A673 (cell line): ENCODE measurements at regions not wholly inside any gene's neighbourhood (a gene's known extent, or its start where the extent isn't known, plus 50 kb on each side); places are given as distances from the start of the nearest gene placed in this dataset.

ENCODE experiments used
- CTCF ChIP-seq: fragments of 300-800, 200-600 bp; sonication (generic); conservative IDR thresholded peaks from 2 replicates; pipeline ENCODE4 v1.5.1; 2017; ENCODE audit warnings: low read depth, mild to moderate bottlenecking, antibody characterized with exemption, low read length, moderate library complexity, mixed read lengths
- EZH2 ChIP-seq: fragments of 200-600 bp; sonication (generic); IDR thresholded peaks from 2 replicates; pipeline ENCODE4 v1.6.1; 2017; ENCODE audit warnings: borderline replicate concordance, low read depth, mild to moderate bottlenecking, mixed read lengths, antibody characterized with exemption, low read length; ENCODE audit not compliant: poor library complexity, severe bottlenecking

DNA sequence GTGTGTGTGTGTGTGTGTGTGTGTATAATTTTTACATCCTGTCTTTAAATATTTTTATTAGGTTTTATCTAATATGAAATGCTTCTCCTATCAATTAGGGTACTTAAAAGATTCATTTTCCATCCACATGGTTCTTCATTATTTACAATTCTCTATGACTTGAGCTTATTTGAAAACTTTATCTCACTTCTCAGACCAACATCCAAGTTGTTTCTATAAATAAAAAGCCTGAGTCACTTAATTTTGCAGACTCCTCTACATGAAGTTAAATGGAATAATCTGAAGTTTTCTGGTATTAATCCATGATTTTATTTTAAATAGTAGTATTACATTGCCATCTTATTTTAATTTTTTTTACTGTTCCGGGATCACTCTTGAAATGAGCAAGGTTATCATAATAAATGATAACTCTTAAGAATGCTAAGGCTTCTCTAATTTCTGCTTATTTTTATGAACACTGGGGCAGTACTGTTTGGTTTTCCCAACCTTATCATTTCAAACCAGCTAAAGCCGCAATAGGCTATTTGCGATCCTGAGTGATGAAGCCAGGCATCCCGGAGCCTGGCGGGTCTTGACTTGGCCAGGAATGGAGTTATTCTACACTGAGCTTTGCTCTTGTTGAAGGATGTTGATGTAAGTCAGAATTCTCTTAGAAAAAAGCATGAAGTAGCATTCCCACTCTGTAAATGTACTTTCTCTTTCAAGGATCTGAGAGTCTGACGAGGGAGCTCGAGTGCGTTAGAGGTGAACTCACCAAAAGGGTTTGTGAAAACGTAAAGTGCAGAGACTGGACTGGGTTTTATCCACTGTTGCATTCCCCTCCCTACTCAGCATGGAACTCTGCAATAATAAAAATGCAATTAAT, 220.2 kb upstream of the LRTM1 start:
- TF ChIP-seq EZH2 (no peak), CTCF (no peak)
